ENCODE measurements at regions not wholly inside any gene's neighbourhood (a gene's known extent, or its start where the extent isn't known, plus 50 kb on each side); places are given as distances from the start of the nearest gene placed in this dataset.

DNA sequence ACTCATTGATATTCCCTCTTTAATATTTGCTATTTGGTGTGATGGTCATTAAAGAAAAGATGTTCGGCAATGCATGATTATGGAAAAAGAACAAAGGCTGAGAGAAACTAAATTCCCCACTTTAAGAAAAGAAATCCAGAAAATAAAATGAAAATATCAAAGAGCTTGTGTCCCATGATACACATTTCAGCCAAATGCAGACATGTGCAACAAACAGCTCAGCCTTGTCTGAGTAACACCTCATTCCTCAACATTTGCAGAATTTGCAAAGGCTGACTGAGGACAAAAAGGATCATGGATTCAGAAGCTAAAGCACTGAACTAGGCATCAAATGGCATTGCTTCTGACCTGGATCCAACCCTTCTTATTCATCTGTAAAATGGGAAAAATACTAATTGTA lies 281.0 kb downstream of the RAB28 start:
- TF ChIP-seq, protein P1, sequence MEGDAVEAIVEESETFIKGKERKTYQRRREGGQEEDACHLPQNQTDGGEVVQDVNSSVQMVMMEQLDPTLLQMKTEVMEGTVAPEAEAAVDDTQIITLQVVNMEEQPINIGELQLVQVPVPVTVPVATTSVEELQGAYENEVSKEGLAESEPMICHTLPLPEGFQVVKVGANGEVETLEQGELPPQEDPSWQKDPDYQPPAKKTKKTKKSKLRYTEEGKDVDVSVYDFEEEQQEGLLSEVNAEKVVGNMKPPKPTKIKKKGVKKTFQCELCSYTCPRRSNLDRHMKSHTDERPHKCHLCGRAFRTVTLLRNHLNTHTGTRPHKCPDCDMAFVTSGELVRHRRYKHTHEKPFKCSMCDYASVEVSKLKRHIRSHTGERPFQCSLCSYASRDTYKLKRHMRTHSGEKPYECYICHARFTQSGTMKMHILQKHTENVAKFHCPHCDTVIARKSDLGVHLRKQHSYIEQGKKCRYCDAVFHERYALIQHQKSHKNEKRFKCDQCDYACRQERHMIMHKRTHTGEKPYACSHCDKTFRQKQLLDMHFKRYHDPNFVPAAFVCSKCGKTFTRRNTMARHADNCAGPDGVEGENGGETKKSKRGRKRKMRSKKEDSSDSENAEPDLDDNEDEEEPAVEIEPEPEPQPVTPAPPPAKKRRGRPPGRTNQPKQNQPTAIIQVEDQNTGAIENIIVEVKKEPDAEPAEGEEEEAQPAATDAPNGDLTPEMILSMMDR (IDR thresholded peaks at IDR 0.05; ENCODE audit: extremely low read depth, insufficient read depth, missing control alignments), result no peak
- DNase-seq (ENCODE audit: low spot score), result no peak
- in situ Hi-C loops (cut with MboI; ENCODE audit: low pct_unique_long_range_greater_than_20kb, low sequenced_read_pairs, unreplicated experiment), result no loop called here

- TF ChIP-seq, protein P1 (IDR thresholded peaks at IDR 0.05; ENCODE audit: extremely low read depth, insufficient read depth, missing control alignments), result no peak
- no peak for DNase-seq (ENCODE audit: low spot score)
- in situ Hi-C loops (cut with MboI; ENCODE audit: low pct_unique_long_range_greater_than_20kb, low sequenced_read_pairs, unreplicated experiment), result no loop called here
Observed at GRCh38 chr4:13202701-13203100, 281.4 kb downstream of the RAB28 start.

- no peak for DNase-seq (ENCODE audit: low spot score)
- TF ChIP-seq, protein P1 (IDR thresholded peaks at IDR 0.05; ENCODE audit: extremely low read depth, insufficient read depth, missing control alignments), result no peak
- in situ Hi-C loops (cut with MboI; ENCODE audit: low pct_unique_long_range_greater_than_20kb, low sequenced_read_pairs, unreplicated experiment), result no loop called here
Observed at GRCh38 chr4:13201241-13201640, 282.9 kb downstream of the RAB28 start.

- no peak for DNase-seq (ENCODE audit: low spot score)
- TF ChIP-seq, protein P1 (IDR thresholded peaks at IDR 0.05; ENCODE audit: extremely low read depth, insufficient read depth, missing control alignments), result no peak
- in situ Hi-C loops (cut with MboI; ENCODE audit: low pct_unique_long_range_greater_than_20kb, low sequenced_read_pairs, unreplicated experiment), result no loop called here
Observed at GRCh38 chr4:13196721-13197120, 287.4 kb downstream of the RAB28 start.

- DNase-seq (ENCODE audit: low spot score), result no peak
- in situ Hi-C loops (cut with MboI; ENCODE audit: low pct_unique_long_range_greater_than_20kb, low sequenced_read_pairs, unreplicated experiment), result no loop called here
- TF ChIP-seq, protein P1 (IDR thresholded peaks at IDR 0.05; ENCODE audit: extremely low read depth, insufficient read depth, missing control alignments), result no peak
Observed at GRCh38 chr4:13193662-13194061, 290.5 kb downstream of the RAB28 start.

GRCh38 chr4:13190093-13190721 lies 293.9 kb downstream of the RAB28 start:
- TF ChIP-seq, protein P1 (IDR thresholded peaks at IDR 0.05; ENCODE audit: extremely low read depth, insufficient read depth, missing control alignments), result no peak
- in situ Hi-C loops (cut with MboI; ENCODE audit: low pct_unique_long_range_greater_than_20kb, low sequenced_read_pairs, unreplicated experiment), result no loop called here
- no peak for DNase-seq (ENCODE audit: low spot score)

Data from GM13977 (cell line).